GM18517 (cell line): ENCODE measurements at regions not wholly inside any gene's neighbourhood (a gene's known extent, or its start where the extent isn't known, plus 50 kb on each side); places are given as distances from the start of the nearest gene placed in this dataset.

Experiments used
- ATAC-seq: cut with Tn5 transposase; IDR thresholded peaks from one replicate; pipeline ENCODE4 v1.9.1; 2021; ENCODE audit warnings: mild to moderate bottlenecking, moderate library complexity; ENCODE audit not compliant: unreplicated experiment

DNA sequence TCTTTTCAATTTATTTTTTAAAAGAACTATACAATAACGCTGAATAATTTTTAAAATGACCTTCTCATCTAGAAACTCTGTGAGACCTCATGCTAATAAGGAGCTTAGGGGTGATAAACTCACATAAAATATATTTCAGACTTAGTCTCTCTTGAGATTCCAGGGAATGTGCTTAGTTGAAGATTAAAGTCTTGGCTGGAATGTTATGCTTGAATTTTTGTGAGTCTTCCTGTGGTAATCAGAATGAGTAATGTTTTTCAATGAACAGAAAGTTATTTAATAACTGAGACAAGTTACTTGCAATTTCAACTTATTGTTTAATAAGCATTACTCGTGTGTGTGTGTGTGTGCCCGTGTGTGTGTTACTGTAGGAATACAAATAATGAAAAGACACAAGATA is 379.9 kb upstream of the EPHA7 start:
- ATAC-seq = no peak

DNA sequence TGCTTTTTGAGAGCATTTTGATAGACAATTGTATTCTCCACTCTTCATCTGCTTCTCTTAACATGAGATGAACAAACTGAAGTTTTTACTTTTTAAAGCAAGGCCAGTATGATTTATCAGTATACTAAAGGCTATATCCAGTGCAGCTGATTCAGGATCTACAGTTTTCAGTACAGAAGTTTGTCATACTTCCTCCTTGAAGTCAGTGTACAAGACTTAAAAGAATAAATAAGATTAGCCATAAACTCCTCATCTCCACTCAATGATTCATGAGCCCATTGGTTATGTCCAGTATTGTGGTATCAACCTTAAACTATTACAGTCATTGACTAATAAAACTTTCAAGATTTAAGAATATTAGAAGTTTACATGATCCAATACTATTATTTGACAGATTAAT is 374.8 kb upstream of the EPHA7 start:
- no peak for ATAC-seq

DNA sequence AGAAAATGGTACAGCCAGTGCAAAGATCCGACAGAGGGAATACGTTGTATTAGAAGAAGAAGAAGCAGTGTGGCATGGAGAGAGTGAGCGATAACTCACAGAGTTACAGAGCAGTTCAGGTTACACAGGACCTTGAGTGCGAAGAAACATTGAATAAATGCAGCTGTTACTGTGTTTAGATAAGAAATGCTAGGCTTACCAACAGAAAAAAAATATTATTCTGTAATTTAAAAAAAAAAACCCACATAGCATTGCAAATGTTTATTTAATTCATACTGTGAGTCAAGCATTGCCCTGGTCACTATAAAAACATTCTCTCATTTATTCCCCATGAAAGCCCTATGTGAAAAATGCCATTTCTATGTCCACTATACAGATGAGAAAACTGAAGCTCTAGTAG is 373.4 kb upstream of the EPHA7 start:
- no peak for ATAC-seq

- no peak for ATAC-seq
Observed at GRCh38 chr6:93790981-93791380, 371.6 kb upstream of the EPHA7 start.

- no peak for ATAC-seq
Observed at GRCh38 chr6:93789532-93789931, 370.2 kb upstream of the EPHA7 start.

- no peak for ATAC-seq
Observed at GRCh38 chr6:93787841-93788240, 368.5 kb upstream of the EPHA7 start.

DNA sequence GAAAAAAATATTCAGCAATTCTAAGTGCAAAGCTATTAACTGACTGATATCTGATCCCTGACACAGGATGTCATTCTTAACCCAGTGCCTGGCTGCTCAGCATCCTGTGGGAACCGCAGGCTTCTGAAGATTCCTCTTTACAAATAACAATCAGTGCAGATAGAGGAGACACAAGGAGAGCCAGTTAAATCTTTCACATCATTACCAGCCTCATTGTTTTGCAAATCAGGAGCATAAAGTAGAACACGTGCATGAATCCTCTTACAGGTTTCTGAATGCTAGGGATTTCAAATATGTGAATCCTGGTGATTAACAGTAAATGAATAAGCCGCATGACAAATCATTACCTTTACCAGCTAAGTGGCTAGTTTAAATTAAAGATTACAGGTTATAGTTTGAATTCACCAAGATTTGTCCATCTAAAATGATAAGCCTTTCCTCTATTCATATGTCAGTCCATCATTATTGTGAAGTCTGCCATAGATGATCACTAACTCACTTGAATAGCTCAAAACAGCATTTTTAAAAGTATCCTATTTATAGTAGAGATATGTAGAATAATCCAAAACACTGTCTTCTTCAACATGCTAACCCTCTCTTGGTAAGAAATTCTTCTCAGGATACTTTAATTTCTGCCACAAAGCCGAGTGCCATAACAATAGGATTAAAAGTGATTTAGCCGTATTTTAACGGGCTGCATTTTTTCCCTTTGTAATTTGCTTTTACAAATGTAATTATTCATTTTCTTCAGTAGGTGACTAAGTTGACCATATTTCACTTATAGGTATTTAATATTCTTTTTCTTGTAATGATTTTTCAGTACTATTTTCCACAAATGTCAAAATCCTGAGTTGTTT is 367.3 kb upstream of the EPHA7 start:
- ATAC-seq = no peak

DNA sequence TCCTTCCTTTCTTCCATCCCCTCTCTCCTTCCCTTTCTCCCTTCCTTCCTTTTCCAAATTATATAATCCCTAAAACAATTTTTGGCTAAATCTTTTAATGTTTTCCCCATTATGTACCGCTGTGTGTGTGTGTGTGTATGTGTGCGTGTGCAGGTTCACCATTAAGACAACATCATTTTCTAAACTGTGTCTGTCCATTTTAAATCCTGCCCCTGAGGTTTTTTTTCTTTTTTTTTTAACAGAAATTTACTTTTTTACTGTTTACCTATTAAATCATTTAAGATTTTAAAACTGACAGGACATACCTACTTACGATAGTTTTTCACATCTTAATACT is 366.3 kb upstream of the EPHA7 start:
- no peak for ATAC-seq

GRCh38 chr6:93784794-93785693 is 365.7 kb upstream of the EPHA7 start:
- ATAC-seq = no peak

DNA sequence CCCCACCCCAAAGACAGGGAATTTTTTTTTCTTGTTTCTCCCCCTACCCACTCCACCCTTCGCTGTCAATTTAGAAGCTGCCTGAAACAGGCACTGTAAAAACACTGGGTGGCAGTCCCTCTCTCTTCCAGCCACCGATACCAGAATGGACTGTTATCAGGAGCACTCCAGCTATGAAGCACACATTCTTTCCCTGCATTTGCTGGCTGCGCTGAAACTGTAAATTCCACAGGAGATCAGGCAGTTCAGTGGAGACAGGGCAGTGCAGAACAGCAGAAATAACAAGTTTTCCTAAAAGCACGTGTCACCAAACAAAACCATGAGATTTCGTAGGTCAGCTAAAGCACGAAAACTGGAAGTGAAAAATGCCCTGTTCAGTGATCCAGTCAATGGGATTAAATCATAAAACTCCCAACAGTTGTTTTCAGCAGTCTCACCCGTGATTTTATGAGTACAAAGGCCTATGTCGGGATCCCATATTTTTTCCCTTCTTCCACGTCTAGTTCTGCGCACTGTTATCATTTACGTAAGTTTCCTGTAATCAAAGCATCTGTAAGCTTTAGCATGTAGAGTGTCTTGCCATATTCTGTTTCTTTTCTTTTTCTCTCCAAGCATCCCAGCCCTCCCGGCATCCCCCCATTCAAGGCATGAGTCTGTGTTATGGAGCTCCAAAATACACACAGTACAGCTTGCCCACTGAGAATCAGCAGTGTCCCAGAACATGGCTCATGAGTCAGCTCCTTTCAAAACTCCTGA is 359.9 kb upstream of the EPHA7 start:
- no peak for ATAC-seq

- no peak for ATAC-seq
Observed at GRCh38 chr6:93759190-93759589, 339.8 kb upstream of the EPHA7 start.

DNA sequence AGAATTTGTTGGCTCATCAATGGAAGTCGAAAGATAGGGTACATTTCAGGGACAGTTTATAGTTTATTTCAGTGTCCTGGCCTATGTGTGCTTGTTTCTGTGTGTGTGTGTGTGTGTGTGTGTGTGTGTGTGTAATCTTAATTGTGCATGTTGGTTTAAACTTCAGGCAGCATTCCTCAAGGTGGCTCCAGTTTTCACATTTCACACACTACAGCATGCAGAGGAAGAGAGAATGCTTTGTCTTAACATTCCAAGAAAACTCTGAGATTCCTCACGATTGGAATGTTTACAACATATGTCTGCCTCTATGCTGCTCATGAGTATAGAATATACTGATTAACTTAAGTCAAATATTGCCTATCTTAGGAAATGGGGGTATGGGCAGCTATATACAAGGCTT is 332.6 kb upstream of the EPHA7 start:
- no peak for ATAC-seq

DNA sequence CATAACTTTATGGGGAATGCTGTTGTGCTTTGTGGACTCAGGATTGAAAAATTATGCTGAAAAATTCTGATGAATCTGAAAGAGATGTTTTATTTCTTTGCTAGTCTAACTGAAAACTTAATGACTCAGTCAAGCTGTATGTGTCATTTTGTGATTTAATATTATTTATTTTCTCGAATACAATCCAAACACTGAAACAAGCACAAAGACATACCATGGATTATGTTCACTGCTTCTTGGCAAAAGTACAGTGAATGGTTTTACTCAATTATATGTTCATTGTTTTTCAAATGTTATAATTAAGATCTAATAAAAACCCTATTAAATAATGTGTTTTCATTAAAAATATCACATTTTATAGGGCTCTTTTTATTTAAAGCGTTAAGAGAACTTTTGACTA is 330.6 kb upstream of the EPHA7 start:
- no peak for ATAC-seq

DNA sequence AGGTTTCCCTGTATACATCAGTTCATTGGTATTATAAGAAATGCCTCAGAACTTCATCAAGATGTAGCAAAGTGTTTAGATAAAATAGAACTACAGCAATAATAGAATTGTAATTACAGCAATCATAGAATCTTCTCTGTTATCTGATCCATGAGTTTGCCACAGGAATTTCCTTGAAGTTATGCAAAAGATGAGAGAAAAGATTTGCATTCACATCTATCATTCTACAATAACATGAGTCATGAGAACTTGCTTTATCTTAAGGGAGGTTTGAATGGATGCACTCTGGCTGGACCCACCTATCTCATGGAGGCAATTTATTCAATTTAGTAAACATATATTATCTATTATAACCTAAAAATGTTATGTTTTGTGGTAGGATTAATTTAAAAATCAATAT is 329.8 kb upstream of the EPHA7 start:
- no peak for ATAC-seq

GRCh38 chr6:93746892-93747291 is 327.5 kb upstream of the EPHA7 start:
- no peak for ATAC-seq

DNA sequence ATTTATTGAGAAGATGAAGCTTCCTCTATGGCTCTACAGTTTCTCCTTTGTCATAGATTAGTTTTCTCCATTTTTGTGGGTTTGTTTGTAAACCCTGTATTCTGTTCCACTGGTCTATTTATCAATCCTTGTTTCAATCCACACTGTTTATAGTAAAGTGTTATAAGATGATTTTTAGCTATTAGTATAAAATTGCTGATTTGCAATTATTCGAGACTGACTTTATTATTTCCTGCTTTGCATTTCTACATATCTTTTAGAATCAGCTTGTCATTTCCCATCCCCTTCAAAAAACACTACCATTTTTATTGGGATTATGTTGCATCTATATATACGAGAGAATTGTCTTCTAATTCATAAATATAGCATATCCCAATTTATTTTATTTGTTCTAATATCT is 325.9 kb upstream of the EPHA7 start:
- ATAC-seq = no peak

- ATAC-seq = no peak
Observed at GRCh38 chr6:93735099-93735498, 315.7 kb upstream of the EPHA7 start.

DNA sequence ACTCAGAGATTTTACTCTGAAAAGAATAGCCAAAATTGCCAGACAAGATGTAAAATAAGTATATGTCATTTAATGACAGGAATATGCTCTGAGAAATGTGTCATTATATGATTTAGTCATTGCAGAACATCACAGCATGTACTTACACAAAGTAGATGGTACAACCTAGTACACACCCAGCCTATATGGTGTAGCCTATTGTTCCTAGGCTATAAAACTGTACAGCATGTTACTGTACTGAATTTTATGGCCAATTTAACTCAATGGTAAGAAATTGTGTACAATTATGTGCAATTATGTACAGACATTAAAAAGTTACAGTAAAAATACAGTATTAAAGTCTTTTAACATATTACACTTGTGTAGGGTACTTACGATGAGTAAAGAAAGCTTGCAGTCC is 311.9 kb upstream of the EPHA7 start:
- no peak for ATAC-seq

- ATAC-seq = no peak
Observed at GRCh38 chr6:93728150-93728549, 308.8 kb upstream of the EPHA7 start.

DNA sequence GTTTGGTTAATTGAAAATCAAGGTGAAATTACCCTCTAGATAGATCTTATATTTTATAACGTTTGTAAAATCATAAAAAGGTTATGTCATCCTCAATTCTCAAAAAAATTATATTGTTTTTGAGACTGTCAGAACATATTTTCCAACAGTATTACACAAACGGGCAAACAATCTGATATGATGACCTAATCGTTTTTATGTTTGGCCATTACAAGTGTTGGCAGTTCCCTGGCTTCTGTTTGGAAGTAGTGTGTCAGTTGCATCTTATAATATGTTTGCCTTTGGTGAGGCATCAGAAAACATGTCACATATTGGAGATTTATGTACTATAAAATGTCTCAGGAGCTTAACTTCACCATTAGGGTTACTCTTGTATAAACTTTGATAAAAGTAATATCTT is 308.1 kb upstream of the EPHA7 start:
- no peak for ATAC-seq

- ATAC-seq = no peak
Observed at GRCh38 chr6:93721386-93722048, 302.2 kb upstream of the EPHA7 start.
